H9 (cell line): ENCODE measurements at regions not wholly inside any gene's neighbourhood (a gene's known extent, or its start where the extent isn't known, plus 50 kb on each side); places are given as distances from the start of the nearest gene placed in this dataset.

Source experiments
- DNase-seq: peaks from one replicate; pipeline ENCODE4 v3.0.0-alpha.2; 2017
- H2AFZ ChIP-seq: one replicate; pipeline ENCODE4 v1.6.1; 2013; ENCODE audit warnings: mild to moderate bottlenecking, low read length, control low read depth, moderate library complexity
- H2AK5ac ChIP-seq: 2 replicates; pipeline ENCODE4 v1.6.1; 2013; ENCODE audit warnings: low read length, control low read depth, mixed read lengths; ENCODE audit not compliant: insufficient read length
- H2BK120ac ChIP-seq: one replicate; pipeline ENCODE4 v1.6.1; 2013; ENCODE audit warnings: low read depth, mild to moderate bottlenecking, low read length, control low read depth, inconsistent platforms; ENCODE audit not compliant: poor library complexity, severe bottlenecking
- H2BK12ac ChIP-seq: 2 replicates; pipeline ENCODE4 v1.6.1; 2013; ENCODE audit warnings: low read length, control low read depth, mixed read lengths, low read depth; ENCODE audit not compliant: insufficient read length
- H2BK15ac ChIP-seq: 2 replicates; pipeline ENCODE4 v1.6.1; 2013; ENCODE audit warnings: low read depth, low read length, control low read depth
- H2BK20ac ChIP-seq: one replicate; pipeline ENCODE4 v1.6.1; 2013; ENCODE audit warnings: low read depth, mild to moderate bottlenecking, low read length, control low read depth, inconsistent platforms; ENCODE audit not compliant: poor library complexity, severe bottlenecking
- H2BK5ac ChIP-seq: 2 replicates; pipeline ENCODE4 v1.6.1; 2013; ENCODE audit warnings: low read length, control low read depth, mixed read lengths; ENCODE audit not compliant: insufficient read length
- H3K14ac ChIP-seq: 2 replicates; pipeline ENCODE4 v1.6.1; 2013; ENCODE audit warnings: low read length, control low read depth; ENCODE audit not compliant: insufficient read depth
- H3K18ac ChIP-seq: 2 replicates; pipeline ENCODE4 v1.6.1; 2013; ENCODE audit warnings: low read depth, mild to moderate bottlenecking, mixed read lengths, low read length, control low read depth; ENCODE audit not compliant: insufficient read length
- H3K23ac ChIP-seq: 2 replicates; pipeline ENCODE4 v1.6.1; 2013; ENCODE audit warnings: low read length, control low read depth, mixed read lengths, low read depth; ENCODE audit not compliant: insufficient read length
- H3K23me2 ChIP-seq: 2 replicates; pipeline ENCODE4 v1.6.1; 2013; ENCODE audit warnings: low read depth, mild to moderate bottlenecking, mixed read lengths, low read length, control low read depth; ENCODE audit not compliant: insufficient read length, poor library complexity, severe bottlenecking
- H3K27ac ChIP-seq: 2 replicates; pipeline ENCODE4 v1.5.1; 2013; ENCODE audit warnings: low read length, control low read depth, mixed read lengths, low read depth; ENCODE audit not compliant: insufficient read length
- H3K27me3 ChIP-seq: 2 replicates; pipeline ENCODE4 v1.6.1; 2013; ENCODE audit warnings: low read length, control low read depth, inconsistent platforms; ENCODE audit not compliant: insufficient read depth
- H3K4ac ChIP-seq: 2 replicates; pipeline ENCODE4 v1.6.1; 2013; ENCODE audit warnings: low read depth, mild to moderate bottlenecking, control low read depth, inconsistent platforms, low read length, moderate library complexity
- H3K4me1 ChIP-seq: 2 replicates; pipeline ENCODE4 v1.6.1; 2013; ENCODE audit warnings: low read length, control low read depth, inconsistent platforms; ENCODE audit not compliant: insufficient read depth
- H3K4me2 ChIP-seq: 2 replicates; pipeline ENCODE4 v1.6.1; 2013; ENCODE audit warnings: low read length, control low read depth, mixed read lengths; ENCODE audit not compliant: insufficient read length, insufficient read depth
- H3K56ac ChIP-seq: 2 replicates; pipeline ENCODE4 v1.6.1; 2013; ENCODE audit warnings: low read depth, mild to moderate bottlenecking, mixed read lengths, low read length, control low read depth; ENCODE audit not compliant: insufficient read length
- H3K79me1 ChIP-seq: 2 replicates; pipeline ENCODE4 v1.6.1; 2013; ENCODE audit warnings: low read depth, mild to moderate bottlenecking, moderate library complexity, low read length, control low read depth, inconsistent platforms; ENCODE audit not compliant: insufficient read depth, poor library complexity, severe bottlenecking
- H3K79me2 ChIP-seq: 2 replicates; pipeline ENCODE4 v1.6.1; 2013; ENCODE audit warnings: low read length, control low read depth, inconsistent platforms; ENCODE audit not compliant: insufficient read depth
- H3K9ac ChIP-seq: 2 replicates; pipeline ENCODE4 v1.6.1; 2013; ENCODE audit warnings: low read length, control low read depth, mixed read lengths; ENCODE audit not compliant: insufficient read length; ENCODE audit errors: extremely low read depth
- H3K9me3 ChIP-seq: one replicate; pipeline ENCODE4 v1.6.1; 2013; ENCODE audit warnings: low read depth, low read length, inconsistent platforms; ENCODE audit not compliant: control insufficient read depth
- H3T11ph ChIP-seq: one replicate; pipeline ENCODE4 v1.6.1; 2013; ENCODE audit warnings: mild to moderate bottlenecking, low read length, control low read depth, inconsistent platforms
- H4K20me1 ChIP-seq: one replicate; pipeline ENCODE4 v1.6.1; 2013; ENCODE audit not compliant: control insufficient read depth, insufficient read length, insufficient read depth
- H4K5ac ChIP-seq: 2 replicates; pipeline ENCODE4 v1.6.1; 2013; ENCODE audit warnings: low read depth, mild to moderate bottlenecking, mixed read lengths, low read length, control low read depth; ENCODE audit not compliant: insufficient read length
- H4K8ac ChIP-seq: replicated peaks from 2 replicates; pipeline ENCODE4 v1.6.1; 2013; ENCODE audit warnings: low read length, control low read depth, mixed read lengths, low read depth; ENCODE audit not compliant: insufficient read length
- H4K91ac ChIP-seq: 2 replicates; pipeline ENCODE4 v1.6.1; 2013; ENCODE audit warnings: low read depth, mild to moderate bottlenecking, moderate library complexity, mixed read lengths, low read length, control low read depth; ENCODE audit not compliant: insufficient read length
- H3K27ac Mint-ChIP-seq, 3 experiments: 2 replicates in 2 of 3; 3 replicates in 1 of 3; pipeline ENCODE4 v1.8.0; 2020 to 2021; ENCODE audit warnings: mixed read lengths in 3 of 3, mild to moderate bottlenecking in 1 of 3, moderate library complexity in 1 of 3
- H3K27me3 Mint-ChIP-seq: 2 replicates; pipeline ENCODE4 v1.8.0; 2021; ENCODE audit warnings: low read depth, mild to moderate bottlenecking, moderate library complexity, mixed read lengths
- H3K36me3 Mint-ChIP-seq, 3 experiments: 2 replicates in 2 of 3; 3 replicates in 1 of 3; pipeline ENCODE4 v1.8.0; 2020 to 2021; ENCODE audit warnings: low read depth in 3 of 3, mixed read lengths in 3 of 3; ENCODE audit not compliant: insufficient read depth in 1 of 3
- H3K4me1 Mint-ChIP-seq, 2 experiments: 2 replicates each; pipeline ENCODE4 v1.8.0; 2020; ENCODE audit warnings: mixed read lengths in 2 of 2
- H3K4me3 Mint-ChIP-seq, 2 experiments: 2 replicates in 1 of 2; 3 replicates in 1 of 2; pipeline ENCODE4 v1.8.0; 2020 to 2021; ENCODE audit warnings: mild to moderate bottlenecking in 2 of 2, mixed read lengths in 2 of 2, moderate library complexity in 1 of 2
- H3K9me3 Mint-ChIP-seq, 2 experiments: 2 replicates in 1 of 2; 3 replicates in 1 of 2; pipeline ENCODE4 v1.8.0; 2020; ENCODE audit warnings: mild to moderate bottlenecking in 2 of 2, mixed read lengths in 2 of 2, moderate library complexity in 1 of 2
- WGBS: extraction: QIAGEN DNeasy Blood & Tissue Kit; methylation state at CpG from one replicate; pipeline ENCODE4 v1.1.7; 2013; ENCODE audit warnings: missing lambda C conversion rate, low lambda C conversion rate, mixed read lengths; ENCODE audit not compliant: insufficient read length; ENCODE audit errors: extremely low coverage; 5-methylcytosine and 5-hydroxymethylcytosine counted together
- TF ChIP-seq, protein P1 (sequence below): fragments of 200-600 bp; sonication (generic); conservative IDR thresholded peaks from 3 replicates; pipeline ENCODE4 v1.8.0; 2021; ENCODE audit warnings: antibody characterized with exemption, mild to moderate bottlenecking

GRCh38 chr18:77967071-77967470, 717.4 kb downstream of the GALR1 start:
- Histone ChIP-seq H2BK5ac (no peak overlapping the region), H4K8ac (no peak overlapping the region), H3K9me3 (no peaks in the 10 kb centered on the region), H4K20me1 (no peaks in the 10 kb centered on the region), H3K27me3 (no peaks in the 10 kb centered on the region), H2BK12ac (no peak overlapping the region), H3K79me1 (no peaks in the 10 kb centered on the region), H2AK5ac (no peak overlapping the region), H2AFZ (no peak overlapping the region), H3K14ac (no peak overlapping the region), H2BK120ac (no peak overlapping the region), H2BK15ac (no peak overlapping the region), H4K5ac (no peak overlapping the region), H4K91ac (no peak overlapping the region), H3K18ac (no peak overlapping the region), H2BK20ac (no peak overlapping the region), H3K23me2 (no peaks in the 10 kb centered on the region), H3K4me1 (peaks cover 5% of the 10 kb centered on the region; the same call in 1 of the 2 replicates), H3K4me2 (no peak overlapping the region), H3K56ac (no peak overlapping the region), H3K79me2 (no peaks in the 10 kb centered on the region), H3T11ph (no peak overlapping the region), H3K9ac (no peak overlapping the region), H3K4ac (no peak overlapping the region), H3K27ac (no peak overlapping the region), H3K23ac (no peak overlapping the region)
- Mint-ChIP-seq H3K36me3 (no peaks in the 10 kb centered on the region), H3K9me3 (peaks cover 0 to 4% of the 10 kb centered on the region in 2 experiments; a peak in 3 of 5 replicates), H3K27ac (no peak overlapping the region), H3K27me3 (no peaks in the 10 kb centered on the region), H3K4me1 (peaks cover 26% of the 10 kb centered on the region in 2 experiments), H3K4me3 (no peak overlapping the region)
- DNase-seq = no peak
- no CpG with 5 or more reads among the region's 5 CpGs for WGBS
- TF ChIP-seq, protein P1, sequence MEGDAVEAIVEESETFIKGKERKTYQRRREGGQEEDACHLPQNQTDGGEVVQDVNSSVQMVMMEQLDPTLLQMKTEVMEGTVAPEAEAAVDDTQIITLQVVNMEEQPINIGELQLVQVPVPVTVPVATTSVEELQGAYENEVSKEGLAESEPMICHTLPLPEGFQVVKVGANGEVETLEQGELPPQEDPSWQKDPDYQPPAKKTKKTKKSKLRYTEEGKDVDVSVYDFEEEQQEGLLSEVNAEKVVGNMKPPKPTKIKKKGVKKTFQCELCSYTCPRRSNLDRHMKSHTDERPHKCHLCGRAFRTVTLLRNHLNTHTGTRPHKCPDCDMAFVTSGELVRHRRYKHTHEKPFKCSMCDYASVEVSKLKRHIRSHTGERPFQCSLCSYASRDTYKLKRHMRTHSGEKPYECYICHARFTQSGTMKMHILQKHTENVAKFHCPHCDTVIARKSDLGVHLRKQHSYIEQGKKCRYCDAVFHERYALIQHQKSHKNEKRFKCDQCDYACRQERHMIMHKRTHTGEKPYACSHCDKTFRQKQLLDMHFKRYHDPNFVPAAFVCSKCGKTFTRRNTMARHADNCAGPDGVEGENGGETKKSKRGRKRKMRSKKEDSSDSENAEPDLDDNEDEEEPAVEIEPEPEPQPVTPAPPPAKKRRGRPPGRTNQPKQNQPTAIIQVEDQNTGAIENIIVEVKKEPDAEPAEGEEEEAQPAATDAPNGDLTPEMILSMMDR = no peak
